ENCODE measurements at regions not wholly inside any gene's neighbourhood (a gene's known extent, or its start where the extent isn't known, plus 50 kb on each side); places are given as distances from the start of the nearest gene placed in this dataset.

DNA sequence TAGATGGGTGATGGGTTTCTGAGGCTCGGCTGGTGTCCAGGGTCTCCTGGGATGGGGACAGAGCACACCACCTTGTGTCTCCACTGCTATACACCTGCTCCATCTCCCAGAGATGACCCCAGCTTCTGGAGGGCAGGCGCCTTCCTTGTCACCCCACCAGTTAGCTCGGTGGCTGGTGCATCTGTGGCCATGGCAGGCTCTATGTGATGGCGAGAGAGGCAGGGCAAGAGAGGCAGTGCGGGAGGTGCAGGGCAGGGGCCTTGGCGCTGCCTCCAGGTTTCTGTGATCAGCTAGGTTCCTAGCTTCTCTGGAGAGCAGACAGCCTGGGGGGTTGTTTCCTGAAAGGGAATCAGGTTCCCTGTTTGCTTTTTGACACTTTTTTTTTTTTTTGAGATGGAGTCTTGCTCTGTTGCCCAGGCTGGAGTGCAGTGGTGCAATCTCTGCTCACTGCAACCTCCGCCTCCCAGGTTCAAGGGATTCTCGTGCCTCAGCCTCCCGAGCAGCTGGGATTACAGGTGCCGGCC, 69.0 kb upstream of the ZNF536 start:
- TF ChIP-seq, protein P1, sequence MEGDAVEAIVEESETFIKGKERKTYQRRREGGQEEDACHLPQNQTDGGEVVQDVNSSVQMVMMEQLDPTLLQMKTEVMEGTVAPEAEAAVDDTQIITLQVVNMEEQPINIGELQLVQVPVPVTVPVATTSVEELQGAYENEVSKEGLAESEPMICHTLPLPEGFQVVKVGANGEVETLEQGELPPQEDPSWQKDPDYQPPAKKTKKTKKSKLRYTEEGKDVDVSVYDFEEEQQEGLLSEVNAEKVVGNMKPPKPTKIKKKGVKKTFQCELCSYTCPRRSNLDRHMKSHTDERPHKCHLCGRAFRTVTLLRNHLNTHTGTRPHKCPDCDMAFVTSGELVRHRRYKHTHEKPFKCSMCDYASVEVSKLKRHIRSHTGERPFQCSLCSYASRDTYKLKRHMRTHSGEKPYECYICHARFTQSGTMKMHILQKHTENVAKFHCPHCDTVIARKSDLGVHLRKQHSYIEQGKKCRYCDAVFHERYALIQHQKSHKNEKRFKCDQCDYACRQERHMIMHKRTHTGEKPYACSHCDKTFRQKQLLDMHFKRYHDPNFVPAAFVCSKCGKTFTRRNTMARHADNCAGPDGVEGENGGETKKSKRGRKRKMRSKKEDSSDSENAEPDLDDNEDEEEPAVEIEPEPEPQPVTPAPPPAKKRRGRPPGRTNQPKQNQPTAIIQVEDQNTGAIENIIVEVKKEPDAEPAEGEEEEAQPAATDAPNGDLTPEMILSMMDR (IDR thresholded peaks at IDR 0.05): no peak
- TF ChIP-seq ZFX (IDR thresholded peaks at IDR 0.05; ENCODE audit: borderline replicate concordance): no peak
